GM21528 (cell line): ENCODE measurements at regions not wholly inside any gene's neighbourhood (a gene's known extent, or its start where the extent isn't known, plus 50 kb on each side); places are given as distances from the start of the nearest gene placed in this dataset.

ENCODE experiments used
- ATAC-seq: cut with Tn5 transposase; IDR thresholded peaks from one replicate; pipeline ENCODE4 v1.9.1; 2021; ENCODE audit warnings: mild to moderate bottlenecking, moderate library complexity; ENCODE audit not compliant: unreplicated experiment, low FRiP score

DNA sequence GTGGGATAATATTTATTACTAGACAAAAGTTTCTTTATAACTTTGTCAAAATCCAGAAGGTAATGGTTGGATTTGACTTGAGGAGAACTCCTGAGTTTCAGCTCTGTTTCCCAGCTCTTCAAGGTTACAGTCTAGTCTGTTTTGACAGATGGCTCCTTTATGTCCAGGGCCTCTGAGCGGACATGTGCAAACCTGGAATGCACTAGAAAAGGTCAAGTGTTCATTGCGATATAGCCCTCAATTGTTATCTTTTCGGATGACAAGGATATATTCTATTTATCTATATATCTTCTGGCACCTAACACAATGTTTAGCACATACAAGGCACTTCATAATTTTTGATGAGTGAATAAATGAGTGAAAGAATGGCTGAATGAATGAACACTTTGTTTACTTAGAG lies 513.2 kb upstream of the GOLIM4 start:
- ATAC-seq, result no peak

DNA sequence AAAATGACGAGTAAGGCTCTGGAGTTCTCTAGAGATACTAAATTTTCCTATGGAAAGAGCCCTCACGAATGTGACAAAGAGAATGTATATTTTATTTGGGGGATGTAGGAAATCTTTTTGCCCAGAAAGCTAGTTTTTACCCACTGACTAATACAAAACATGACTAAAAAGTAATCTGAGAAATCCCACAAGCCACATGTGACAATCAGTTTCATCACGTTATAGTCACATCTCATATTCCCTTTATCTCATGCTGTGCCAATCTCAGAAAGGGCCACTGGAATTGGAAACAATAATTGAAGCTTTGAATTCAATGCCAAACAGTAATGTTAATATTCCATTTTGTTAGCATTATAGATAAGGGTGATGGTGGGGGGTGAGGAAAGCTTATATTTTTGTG lies 509.0 kb upstream of the GOLIM4 start:
- ATAC-seq, result no peak

- no peak for ATAC-seq
Observed at GRCh38 chr3:168598250-168598649, 502.5 kb upstream of the GOLIM4 start.

GRCh38 chr3:168596175-168596823 lies 500.6 kb upstream of the GOLIM4 start:
- no peak for ATAC-seq

DNA sequence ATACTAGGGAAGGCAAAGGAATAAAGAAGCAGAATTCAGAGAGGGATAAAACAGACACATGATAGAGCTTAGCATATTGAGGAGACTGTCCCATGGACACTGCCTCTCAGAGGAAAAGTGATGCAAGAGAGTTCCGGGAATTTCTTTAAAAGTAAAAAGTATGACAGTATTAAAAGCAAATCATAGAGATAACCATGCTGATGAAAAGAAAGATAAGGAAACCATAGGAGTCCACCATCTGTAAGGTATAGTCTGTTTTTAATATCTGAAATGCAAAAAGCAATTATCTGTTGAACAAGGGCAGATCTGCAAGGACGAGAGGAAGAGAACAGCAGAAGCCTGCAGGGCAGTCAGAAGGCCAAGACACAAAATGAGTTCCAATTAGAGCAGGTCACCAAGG lies 495.9 kb upstream of the GOLIM4 start:
- no peak for ATAC-seq

DNA sequence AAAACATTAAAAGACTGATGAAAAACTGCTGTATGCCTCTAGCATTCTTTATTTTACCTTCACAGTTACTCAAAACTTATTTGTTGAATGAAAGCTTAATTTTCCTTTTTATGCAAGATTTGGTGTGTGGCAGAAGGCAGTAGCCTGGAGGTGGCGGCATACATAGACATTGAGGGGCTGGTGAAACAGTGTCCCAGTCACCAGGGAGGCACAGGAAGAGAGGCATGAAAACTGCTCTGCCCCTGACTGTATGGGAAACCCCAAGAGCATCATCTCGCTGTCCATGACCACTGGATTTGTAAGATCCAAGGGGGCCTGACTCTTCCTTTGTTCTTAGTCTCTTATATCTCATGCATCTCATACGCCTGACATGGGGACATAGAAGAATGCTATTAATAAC lies 493.7 kb upstream of the GOLIM4 start:
- ATAC-seq, result no peak

DNA sequence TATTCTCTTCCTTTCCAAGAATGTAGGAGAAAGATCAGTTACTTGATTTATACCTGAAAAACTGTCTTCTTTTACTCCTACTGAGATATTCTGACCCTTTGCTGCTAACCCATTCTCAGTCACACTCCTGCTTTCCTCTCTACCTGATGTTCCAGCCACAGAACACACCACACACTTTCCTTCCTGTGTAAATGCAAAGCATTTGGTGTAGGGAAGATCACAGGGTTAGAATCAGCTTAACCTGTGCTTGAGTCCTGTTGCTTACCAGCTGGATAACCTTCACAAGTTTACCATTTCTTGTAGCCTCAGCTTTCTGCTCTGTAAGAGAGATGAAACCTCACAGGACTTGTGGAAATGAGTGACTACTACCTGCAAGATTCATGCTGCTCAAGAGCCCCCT lies 489.8 kb upstream of the GOLIM4 start:
- no peak for ATAC-seq

DNA sequence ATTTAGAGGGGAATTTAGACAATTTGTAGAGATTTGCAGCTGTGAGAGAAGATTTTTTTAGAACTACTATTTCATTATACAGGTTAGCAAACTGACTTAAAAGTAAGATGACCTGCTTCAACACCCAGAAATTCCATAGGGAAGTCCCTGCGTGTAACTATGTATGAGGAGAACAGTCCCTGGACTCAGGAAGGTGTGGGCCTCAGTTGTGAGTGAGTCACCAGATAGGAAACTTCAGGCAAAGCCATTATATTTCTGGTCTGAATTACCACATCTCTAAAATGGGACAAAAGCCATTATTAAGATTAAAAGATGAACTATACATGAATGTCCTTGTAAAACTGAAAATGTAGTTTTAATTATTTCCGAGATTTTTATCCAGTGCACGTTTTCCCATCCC lies 488.3 kb upstream of the GOLIM4 start:
- no peak for ATAC-seq

DNA sequence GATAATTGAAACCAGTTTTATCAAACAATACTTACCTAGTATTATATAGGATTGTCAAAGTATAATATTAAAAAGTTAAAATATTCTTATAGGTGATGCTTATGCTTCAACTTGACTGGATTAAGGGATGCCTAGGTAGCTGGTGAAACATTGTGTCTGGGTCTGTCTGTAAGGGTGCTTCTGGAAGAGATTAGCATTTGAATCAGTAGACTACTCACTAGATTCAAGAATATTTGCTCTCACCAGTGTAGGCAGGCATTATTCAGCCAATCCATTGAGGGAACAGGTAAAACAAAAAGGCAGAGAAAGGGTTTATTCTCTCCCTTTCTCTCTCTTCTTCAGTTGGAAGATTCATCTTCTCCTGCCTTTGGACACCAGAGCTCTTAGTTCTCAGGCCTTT lies 486.8 kb upstream of the GOLIM4 start:
- ATAC-seq, result no peak

DNA sequence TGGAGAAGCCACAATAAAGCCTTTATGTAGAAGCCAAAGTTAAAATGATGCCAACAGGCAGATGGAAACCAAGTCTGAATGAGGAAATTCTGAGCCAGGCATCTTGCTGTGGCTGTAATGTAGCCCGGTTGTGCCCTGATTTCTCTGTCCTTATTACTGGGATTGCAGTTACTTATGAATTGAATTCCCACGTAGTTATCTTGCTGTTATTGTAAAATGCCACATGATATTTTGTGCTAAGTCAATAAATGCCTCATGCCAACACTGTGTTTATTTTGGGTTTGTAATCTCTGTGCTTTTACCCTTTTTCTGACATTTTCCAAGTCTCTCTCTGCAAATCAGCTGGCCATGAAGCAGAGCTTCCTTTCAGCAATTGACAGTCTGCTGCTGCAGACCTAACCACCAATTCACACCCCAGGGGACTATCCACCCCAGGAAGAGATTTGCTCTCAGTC lies 486.1 kb upstream of the GOLIM4 start:
- ATAC-seq, result no peak

DNA sequence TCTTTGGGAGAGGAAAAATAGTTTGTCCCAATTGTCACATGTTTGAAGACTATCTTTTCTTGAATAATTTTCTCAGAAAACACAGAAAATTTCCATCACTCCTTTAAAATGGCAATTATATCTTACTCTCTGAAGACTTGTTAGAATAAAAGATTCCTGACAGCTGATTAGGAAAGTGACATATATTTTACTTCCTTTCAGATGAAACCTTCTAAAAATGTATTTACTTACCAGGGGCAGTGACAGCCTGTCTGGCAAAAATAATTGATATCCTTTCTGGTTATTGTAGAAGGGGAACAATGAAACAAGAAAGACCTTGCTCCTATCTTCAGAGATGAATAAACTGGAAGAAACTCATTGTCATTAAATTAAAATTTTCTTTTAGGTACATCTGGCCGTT lies 483.3 kb upstream of the GOLIM4 start:
- ATAC-seq, result no peak

DNA sequence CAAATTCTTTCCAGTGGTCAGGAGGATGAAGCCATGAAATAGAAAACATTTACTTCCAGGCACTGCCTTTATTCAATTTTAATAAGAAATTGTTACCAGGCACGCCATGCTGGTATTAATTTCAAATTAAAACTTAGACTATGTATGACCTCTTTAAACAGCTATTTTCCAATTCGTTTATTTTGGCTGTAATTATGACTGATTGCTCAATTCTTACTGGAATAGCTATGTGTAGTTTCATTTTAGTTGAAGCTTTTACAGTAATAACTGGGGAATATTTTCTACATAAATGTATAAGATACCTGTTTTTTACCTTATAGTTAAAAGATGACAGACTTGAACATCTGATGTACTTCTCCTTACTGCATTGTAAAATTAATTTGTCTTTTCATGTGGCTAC lies 480.0 kb upstream of the GOLIM4 start:
- ATAC-seq, result no peak

GRCh38 chr3:168574455-168575158 lies 478.9 kb upstream of the GOLIM4 start:
- ATAC-seq, result no peak

- no peak for ATAC-seq
Observed at GRCh38 chr3:168570404-168571155, 474.9 kb upstream of the GOLIM4 start.

DNA sequence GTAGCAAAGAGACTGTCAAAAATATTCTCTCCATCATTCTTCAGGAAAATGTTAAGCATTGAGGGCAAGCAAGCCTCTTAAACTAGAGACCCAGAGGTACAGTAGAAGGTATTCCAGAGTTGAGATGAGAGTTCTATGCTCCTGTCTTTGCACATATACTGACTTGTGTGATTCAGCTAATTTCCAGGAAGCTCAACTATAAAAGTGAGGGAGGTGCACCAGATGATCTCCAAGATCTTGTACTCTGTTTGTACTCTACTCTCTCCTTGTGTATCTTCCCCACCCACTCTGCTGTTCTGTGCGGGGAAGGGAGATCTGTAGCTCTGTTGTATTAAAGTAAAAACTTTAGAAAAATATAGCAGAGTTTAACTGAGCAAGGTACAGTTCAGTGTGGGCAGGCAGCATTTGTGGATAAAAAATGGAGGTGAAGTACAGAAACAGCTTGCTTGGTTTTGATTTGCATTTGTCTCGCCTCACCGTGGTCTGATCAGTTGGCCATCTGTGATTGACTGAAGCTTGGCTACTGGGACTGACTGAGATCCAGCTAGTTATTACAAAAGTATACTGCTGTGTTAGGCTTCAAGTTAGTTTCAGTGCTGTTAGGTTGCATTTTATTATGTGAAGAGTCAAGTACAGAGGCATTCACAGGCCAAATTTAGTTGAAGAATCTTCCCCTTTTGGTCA lies 463.1 kb upstream of the GOLIM4 start:
- no peak for ATAC-seq

DNA sequence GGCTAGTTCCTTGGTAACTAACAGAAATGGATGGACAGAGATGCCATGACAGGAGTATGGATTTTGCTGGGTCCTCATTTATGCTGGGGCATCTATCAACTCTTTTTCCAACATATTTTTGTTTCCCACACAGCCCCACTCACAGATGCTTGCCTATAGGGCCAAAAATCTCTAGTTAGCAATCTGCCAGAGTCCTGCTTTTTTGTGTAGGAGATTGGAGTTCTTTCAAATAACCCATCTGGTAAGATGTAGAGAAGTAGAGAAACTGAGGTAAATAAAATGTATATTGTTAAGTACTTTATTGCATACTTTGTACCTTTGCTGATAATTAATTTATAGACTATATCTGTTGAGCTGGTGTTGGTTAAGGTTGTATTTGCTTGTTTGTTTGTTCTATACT lies 456.5 kb upstream of the GOLIM4 start:
- ATAC-seq, result no peak

- ATAC-seq, result no peak
Observed at GRCh38 chr3:168548719-168549118, 453.0 kb upstream of the GOLIM4 start.

DNA sequence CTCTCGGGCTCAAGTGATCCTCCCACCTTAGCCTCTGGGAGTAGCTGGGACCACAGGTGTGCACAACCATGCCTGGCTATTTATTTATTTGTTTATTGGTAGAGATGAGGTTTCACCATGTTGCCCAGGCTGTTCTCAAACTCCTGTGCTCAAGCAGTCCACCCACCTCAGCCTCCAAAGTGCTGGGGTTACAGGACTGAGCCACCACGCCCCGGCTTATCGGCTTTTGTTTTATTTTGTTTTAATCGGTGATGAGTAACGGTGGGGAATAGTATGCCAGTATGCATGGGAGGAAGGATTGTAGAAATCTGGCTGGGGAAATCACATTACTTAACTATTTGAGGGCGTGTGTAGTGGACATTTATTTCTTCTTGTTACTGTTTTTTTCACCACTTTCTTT lies 451.0 kb upstream of the GOLIM4 start:
- no peak for ATAC-seq

GRCh38 chr3:168545591-168545990 lies 449.9 kb upstream of the GOLIM4 start:
- ATAC-seq, result no peak

DNA sequence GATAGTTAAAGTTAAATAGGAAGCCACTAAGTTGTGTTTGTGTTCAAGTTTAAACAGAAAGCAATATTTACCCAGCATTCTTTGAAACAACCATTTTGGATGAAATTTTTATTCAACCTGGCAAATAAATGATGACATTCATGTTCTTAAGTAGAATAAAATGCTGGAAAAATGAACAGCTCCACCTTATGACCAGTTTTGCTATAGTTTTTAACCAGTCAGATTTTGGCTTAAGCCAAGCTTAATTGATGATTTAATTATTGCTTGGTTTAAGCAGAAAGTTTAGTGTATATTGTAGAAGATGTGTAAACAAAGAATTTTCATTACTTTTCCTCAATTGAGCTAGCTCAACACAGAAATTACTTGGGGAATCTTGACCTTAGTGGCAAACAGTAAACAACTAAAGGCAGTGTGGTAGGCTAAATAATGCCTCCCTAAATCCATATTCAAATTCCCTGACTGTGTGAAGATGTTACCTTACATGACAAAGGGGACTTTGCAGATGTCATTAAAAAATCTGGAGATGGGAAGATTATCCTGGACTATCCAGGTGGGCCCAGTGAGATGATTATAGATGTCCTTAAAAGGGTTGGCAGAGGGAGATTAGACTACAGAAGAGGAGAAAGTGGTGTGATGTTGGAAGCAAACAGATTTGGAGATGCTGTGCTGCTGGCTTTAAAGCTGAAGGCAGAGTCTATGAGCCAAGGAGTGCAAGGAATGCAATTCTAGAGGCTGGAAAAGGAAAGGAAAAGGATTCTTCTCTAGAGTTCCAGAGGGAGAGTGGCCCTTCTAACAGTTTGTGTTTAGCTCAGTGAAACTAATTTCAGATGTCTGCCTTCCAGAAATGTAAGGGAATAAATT lies 448.6 kb upstream of the GOLIM4 start:
- no peak for ATAC-seq
